HPDE6-E6E7 (cell line): ENCODE measurements at regions not wholly inside any gene's neighbourhood (a gene's known extent, or its start where the extent isn't known, plus 50 kb on each side); places are given as distances from the start of the nearest gene placed in this dataset.

ENCODE experiments used
- DNase-seq: peaks from one replicate; pipeline ENCODE4 v3.0.0; 2011; ENCODE audit warnings: missing footprints; ENCODE audit errors: extremely low spot score

- DNase-seq: no peak
Observed at GRCh38 chr20:52736507-52736906, 235.7 kb upstream of the TSHZ2 start.

- no peak for DNase-seq
Observed at GRCh38 chr20:52731093-52731492, 241.1 kb upstream of the TSHZ2 start.

DNA sequence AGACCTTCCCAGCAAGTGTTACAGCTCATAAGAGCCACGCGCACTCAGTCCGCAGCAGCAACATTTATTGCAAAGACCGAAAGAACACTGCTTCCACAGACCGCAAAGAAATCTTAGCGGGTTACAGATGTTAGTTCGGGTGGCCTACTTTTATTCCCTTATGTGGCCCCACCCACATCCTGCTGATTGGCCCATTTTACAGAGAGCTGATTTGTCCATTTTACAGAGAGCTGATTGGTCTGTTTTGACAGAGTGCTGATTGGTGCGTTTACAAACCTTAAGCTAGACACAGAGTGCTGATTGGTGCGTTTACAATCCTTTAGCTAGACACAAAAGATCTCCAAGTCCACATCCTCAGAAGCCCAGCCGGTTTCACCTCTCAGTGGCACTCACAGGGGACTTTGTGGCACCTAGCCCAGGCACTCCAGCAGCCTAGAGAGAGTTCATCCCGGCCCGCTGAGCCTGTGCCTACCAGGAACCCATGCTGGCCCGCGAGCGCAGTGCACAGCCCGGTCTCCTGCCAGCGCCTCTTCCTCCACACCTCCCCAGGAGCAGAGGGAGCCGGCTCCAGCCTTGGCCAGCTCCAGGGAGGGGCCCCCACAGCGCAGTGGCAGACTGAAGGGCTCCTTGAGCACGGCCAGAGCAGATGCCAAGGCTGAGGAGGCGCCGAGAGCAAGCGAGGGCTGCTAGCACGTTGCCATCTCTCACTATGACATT lies 244.3 kb upstream of the TSHZ2 start:
- no peak for DNase-seq

DNA sequence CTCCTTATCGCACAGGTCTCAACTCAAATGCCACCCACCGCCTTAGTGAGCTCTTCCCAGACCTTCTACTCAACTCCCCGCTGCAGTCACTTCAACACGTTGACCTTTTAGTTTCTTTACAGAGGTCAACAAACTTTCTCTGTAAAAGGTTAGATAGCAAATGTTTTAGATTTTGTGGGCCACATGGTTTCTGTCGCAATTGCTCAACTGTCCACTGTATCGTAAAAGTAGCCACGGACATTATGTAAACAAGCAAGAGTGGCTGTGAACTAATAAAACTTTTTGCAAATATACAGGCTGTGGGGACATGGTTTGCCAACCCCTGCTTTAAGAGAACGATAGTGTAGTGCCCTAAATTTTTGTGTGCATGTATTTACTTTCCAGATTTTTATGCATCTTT lies 247.6 kb upstream of the TSHZ2 start:
- no peak for DNase-seq

- no peak for DNase-seq
Observed at GRCh38 chr20:52722926-52723688, 249.1 kb upstream of the TSHZ2 start.

GRCh38 chr20:52708137-52708536 lies 264.0 kb upstream of the TSHZ2 start:
- DNase-seq: no peak

DNA sequence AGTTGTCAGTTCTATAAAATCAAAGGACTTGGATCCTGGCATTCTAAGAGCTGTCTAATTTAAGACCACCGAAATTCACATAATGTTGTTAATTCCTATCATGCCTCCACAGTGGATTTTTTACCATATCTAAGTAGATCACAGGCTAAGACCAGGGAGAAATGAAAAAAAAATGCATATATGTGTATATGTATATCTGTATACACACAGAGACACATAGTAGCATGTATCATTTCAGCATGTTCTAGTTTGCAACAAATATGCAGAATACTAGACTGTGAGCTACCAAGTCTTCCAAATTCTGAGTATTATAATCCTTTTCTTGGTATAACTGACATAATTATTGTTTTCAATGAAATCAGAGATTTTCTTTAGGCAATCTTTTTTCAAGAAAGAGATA lies 267.6 kb upstream of the TSHZ2 start:
- DNase-seq: no peak

- no peak for DNase-seq
Observed at GRCh38 chr20:52688345-52688744, 283.8 kb upstream of the TSHZ2 start.

DNA sequence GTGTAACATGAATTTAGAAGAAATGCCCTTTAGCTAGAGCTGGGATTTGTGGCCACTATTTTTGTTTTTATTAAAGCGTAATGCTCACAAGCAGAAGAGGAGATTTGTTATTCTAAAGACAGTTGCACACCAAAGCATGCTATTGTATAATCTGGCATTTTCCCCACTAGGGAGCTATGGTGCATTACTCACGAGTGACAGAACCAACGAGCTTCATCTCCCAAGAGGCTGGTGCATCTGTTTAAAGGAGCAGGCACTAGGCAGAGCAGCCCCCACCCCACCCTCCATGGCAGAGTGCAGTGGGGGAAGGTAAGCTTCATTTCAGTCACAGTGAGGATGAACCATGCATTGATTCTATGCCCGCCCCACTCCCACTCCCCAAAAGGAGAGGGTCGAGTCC lies 287.3 kb upstream of the TSHZ2 start:
- DNase-seq: no peak

GRCh38 chr20:52684176-52684575 lies 288.0 kb upstream of the TSHZ2 start:
- no peak for DNase-seq

GRCh38 chr20:52683761-52684160 lies 288.4 kb upstream of the TSHZ2 start:
- DNase-seq: no peak

DNA sequence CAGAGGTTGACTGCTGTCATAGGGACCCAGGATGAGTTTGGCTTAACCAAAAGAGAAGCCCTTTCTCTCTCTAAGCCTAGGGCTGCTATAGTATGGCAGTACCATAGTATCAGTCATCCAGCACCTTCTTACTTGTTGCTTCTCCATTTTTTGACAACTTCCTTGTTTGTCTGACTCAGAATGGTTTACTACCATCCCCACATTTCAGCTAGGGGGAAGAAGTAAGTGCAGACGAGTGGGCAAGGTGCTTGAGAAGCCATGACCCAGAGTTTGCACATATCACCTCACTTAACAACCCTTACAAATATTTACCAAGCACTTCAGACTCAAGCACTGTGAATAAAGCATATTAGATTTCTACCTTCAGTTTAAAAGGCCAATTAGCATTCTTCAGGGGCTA lies 289.9 kb upstream of the TSHZ2 start:
- DNase-seq: no peak

GRCh38 chr20:52681288-52681687 lies 290.9 kb upstream of the TSHZ2 start:
- no peak for DNase-seq

GRCh38 chr20:52677216-52677615 lies 294.9 kb upstream of the TSHZ2 start:
- DNase-seq: no peak

DNA sequence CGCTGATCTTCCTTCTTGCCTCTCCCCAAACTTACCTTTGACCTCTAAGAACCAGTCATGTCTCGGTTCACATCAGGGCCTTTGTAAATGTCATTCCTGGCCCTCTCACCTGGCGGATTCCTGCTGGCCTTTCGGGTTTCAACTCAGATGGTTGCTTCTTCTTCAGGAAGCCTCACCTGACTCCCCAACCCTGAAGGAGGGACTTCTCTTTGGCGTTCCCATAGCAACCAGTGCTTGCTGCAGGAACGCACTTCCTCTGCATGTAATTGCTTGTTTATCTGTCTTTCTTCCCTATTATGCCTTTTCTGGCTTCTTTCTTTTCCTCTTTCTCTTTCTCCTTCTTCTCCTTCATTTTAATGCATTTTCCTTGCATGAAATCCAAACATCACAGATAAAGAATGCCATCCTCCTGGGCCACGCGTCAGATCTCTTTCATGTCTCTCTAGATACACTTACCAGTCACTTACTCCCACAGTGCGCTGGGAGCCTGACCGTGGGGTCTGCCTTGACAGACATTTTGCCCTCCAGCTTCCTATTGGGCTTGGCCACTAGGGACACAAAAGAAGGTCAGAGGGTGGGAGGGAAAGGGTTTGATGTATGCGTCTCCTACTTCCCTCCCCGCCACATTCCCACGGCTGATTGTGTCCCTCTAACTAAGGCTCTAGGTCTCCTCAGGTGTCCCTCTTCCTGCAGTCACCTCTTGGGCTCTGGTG lies 295.7 kb upstream of the TSHZ2 start:
- no peak for DNase-seq

- DNase-seq: no peak
Observed at GRCh38 chr20:52675375-52675774, 296.8 kb upstream of the TSHZ2 start.

GRCh38 chr20:52668626-52669025 lies 303.5 kb upstream of the TSHZ2 start:
- no peak for DNase-seq

- DNase-seq: no peak
Observed at GRCh38 chr20:52667358-52667757, 304.8 kb upstream of the TSHZ2 start.

- no peak for DNase-seq
Observed at GRCh38 chr20:52665441-52665840, 306.7 kb upstream of the TSHZ2 start.

GRCh38 chr20:52655395-52655794 lies 316.8 kb upstream of the TSHZ2 start:
- no peak for DNase-seq

DNA sequence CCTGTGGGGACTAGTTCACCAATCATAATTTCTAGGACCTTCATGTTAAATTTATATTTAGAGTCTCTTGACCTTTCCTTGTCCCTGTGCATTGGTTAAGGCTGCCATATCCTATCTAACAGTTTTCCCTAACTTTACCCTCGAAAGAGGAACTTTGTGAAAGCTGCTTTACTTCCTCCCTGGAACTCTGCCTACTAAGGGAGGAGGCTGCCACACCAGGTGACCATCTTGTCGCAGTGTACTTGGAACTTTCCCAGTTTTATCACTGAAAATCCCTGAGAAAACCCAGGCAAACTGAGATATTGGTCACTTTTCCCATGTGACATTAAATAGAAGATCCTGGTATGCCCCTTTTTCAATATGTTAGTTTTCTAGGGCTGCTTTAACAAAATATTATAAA lies 317.6 kb upstream of the TSHZ2 start:
- DNase-seq: no peak

DNA sequence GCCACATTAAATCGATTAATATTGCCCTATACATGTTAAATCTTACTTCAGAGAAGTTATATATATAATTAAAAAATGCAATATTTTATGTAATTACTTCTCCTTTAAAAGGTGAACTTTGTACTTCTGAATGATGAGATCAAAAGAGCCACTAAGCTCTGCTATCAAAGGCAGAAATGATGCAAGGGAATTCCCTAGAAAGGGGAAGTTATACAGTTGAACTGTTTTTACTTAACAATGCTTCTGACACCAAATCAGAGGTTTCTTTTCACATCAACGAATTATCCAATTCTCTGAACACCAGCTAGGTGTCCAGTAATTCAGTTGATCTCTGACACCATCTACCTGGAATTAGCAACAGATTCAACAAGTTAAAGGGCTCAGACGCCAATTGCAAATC lies 319.9 kb upstream of the TSHZ2 start:
- no peak for DNase-seq

DNA sequence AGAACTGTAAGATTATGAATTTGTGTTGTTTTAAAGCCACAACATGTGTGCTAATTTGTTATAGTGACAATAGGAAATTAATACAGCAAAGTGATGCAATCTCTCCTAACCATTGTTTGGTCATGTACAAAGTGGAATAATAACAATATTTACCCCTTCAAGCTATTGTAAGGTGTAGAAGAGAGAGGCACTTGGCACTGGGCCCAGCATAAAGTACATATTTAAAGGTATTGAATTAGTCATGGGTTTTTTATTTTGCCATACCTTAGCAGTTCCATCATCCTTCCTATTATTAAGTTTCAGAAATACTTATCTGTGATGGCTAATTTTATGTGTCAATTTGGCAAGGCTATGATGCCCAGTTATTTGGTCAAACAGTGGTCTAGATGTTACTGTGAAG lies 322.4 kb upstream of the TSHZ2 start:
- DNase-seq: no peak
